Gastroesophageal sphincter (tissue), 3 donors: ENCODE measurements at regions not wholly inside any gene's neighbourhood (a gene's known extent, or its start where the extent isn't known, plus 50 kb on each side); places are given as distances from the start of the nearest gene placed in this dataset.

ENCODE experiments used
- POLR2AphosphoS5 ChIP-seq: sonication (generic); formaldehyde crosslinking; IDR thresholded peaks from one replicate; pipeline ENCODE4 v1.6.1; 2017; ENCODE audit warnings: antibody characterized with exemption
- TF ChIP-seq, protein P1 (sequence below), 4 experiments: fragments of 200-600 bp in 2 of 4; fragments of 450-650 bp in 2 of 4; sonication (generic) in 1 of 4; IDR thresholded peaks; one replicate each; pipeline ENCODE4 v1.5.1; 2017 to 2019; ENCODE audit warnings: antibody characterized with exemption in 4 of 4, mild to moderate bottlenecking in 2 of 4, moderate library complexity in 2 of 4

DNA sequence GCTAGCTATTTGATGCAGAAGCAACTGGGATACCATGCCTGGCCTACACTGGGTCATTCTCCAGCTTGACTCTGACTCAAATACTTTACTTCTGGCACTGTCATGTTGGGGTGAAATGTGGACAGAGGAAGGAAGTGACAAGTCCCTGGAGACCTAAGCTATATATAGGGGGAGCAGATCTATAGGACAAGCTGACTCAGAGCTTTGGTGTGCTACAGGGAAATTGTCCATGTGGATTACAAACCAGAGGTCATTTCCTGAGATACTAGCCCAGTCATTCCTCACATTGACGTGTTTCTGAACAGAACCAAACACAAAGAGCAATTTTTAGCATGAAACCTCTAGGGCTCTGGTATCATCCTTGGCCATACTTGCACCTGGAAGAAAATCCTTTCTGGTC lies 531.6 kb upstream of the CLINT1 start:
- TF ChIP-seq, protein P1, sequence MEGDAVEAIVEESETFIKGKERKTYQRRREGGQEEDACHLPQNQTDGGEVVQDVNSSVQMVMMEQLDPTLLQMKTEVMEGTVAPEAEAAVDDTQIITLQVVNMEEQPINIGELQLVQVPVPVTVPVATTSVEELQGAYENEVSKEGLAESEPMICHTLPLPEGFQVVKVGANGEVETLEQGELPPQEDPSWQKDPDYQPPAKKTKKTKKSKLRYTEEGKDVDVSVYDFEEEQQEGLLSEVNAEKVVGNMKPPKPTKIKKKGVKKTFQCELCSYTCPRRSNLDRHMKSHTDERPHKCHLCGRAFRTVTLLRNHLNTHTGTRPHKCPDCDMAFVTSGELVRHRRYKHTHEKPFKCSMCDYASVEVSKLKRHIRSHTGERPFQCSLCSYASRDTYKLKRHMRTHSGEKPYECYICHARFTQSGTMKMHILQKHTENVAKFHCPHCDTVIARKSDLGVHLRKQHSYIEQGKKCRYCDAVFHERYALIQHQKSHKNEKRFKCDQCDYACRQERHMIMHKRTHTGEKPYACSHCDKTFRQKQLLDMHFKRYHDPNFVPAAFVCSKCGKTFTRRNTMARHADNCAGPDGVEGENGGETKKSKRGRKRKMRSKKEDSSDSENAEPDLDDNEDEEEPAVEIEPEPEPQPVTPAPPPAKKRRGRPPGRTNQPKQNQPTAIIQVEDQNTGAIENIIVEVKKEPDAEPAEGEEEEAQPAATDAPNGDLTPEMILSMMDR (IDR thresholded peaks at IDR 0.05), result no peak
- TF ChIP-seq POLR2AphosphoS5, result no peak
